Ureter (tissue), 1 donor: ENCODE measurements at regions not wholly inside any gene's neighbourhood (a gene's known extent, or its start where the extent isn't known, plus 50 kb on each side); places are given as distances from the start of the nearest gene placed in this dataset.
A peak's percentile ranks its signal among the peaks of the same experiment; 100 is the strongest.
"Not testable (repeated sequence)": the region's sequence is repeated elsewhere in the genome, so short reads cannot be mapped to it uniquely, and the experiment has no call there.

Source experiments
- DNase-seq: peaks from one replicate; pipeline ENCODE4 v3.0.0-alpha.2; 2020; ENCODE audit warnings: low spot score
- donor health status: DM: yes; HTN: yes; CAD: no.

DNA sequence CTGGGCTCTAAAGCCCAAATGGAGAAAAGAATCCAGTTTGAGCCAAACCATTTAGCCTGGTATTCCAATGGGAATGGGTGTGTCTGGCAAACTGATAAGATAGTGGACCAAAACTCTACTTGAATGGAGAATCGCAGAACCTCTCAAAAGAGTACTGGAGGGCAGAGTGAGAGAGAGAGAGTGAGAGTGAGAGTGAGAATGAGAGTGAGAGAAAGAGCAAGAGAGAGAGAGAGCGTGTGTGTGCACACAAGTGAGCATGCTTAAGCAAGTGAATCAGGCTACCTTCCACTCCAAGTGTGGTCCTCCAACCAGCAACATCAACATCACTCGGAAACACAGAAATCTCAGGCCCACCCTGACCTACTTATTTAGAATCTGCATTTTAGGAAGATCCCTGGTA is 58.8 kb downstream of the UQCRFS1 start:
- DNase-seq, result no peak

DNA sequence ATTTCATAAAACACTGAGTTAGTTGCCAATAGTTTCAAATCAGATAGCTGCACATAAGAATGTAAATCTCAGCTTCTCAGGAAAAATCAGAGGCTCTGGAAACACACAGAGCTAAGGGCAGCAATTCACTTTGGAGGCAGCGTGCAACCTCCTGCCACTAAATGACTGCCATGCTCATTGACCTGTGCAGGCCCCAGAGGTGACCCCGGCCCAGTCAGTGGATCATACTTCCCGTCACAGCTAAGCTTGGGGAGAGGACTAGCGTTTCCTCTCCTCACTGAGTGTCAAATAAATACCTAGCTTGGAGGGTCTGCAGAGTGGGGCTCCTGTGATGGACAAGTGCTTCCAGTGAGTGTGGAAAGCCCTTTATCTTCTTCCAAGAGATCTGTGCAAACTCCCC is 67.2 kb downstream of the UQCRFS1 start:
- DNase-seq, result no peak

DNA sequence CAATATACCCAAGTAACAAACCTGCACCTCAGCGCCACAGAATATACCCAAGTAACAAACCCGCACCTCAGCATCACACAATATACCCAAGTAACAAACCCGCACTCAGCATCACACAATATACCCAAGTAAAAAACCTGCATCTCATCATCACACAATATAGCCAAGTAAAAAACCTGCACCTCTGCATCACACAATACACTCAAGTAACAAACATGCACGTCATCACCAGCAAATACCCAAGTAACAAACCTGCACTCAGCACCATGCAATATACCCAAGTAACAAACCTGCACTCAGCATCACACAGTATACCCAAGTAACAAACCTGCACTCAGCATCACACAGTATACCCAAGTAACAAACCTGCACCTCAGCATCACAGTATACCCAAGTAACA is 69.8 kb downstream of the UQCRFS1 start:
- DNase-seq, result no peak

DNA sequence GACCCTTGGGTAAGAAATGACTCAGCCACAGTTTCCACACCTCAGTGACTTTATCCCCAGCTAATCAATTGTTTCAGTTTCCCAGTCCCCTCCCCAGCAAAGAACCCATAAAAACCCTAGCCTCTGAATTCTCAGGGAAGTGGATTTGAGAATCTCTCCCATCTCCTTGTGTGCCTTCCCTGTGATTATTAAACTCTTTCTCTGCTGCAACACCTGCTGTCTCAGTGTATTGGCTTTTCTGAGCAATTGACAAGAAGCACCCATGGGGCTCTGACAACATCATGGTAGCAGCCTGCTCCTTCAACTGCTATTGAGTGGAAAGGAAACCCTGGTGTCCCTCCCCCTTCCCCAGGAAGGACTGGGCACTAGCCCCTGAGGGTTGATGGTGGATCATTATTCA is 73.7 kb downstream of the UQCRFS1 start:
- DNase-seq, result no peak

DNA sequence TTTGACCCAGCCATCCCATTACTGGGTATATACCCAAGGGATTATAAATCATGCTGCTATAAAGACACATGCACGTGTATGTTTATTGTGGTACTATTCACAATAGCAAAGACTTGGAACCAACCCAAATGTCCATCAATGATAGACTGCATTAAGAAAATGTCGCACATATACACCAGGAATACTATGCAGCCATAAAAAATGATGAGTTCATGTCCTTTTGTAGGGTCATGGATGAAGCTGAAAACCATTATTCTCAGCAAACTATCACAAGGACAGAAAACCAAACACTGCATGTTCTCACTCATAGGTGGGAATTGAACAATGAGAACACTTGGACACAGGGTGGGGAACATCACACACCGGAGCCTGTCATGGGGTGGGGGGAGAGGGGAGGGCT is 74.7 kb downstream of the UQCRFS1 start:
- not testable (repeated sequence) for DNase-seq

DNA sequence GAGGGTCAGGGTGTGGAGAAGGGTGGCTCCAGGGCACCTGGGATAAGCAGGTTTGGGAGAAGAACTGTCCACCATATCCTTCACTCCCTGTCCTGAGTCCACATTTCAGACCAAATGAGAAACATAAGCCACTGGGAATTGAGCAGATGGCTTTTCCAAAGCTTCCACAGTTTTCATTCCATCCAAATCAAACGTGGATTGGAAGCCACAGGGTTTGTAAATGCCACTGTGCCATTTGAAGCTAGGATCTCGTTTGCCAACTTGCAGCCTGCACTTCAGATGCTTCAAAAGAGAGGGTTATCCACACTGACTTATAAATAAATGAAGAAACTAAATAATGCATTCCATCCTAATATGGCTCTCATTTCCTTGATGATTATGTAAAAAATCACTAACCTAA is 81.5 kb downstream of the UQCRFS1 start:
- DNase-seq, result no peak

DNA sequence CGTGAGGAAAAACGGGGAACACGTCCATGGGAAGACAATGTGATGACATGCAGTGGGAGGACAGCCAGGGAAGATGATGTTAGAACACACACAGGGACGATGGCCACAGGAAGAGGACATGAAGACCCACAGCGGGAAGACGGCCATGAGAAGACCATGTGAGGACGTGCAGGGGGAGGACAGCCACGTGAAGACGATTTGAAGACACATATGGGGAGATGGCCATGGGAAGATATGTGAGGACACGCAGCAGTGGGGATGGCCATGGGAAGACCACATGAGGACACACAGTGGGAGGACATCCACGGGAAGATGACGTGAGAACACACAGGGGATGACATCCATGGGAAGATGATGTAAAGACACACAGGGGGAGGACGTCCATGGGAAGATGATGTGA is 83.8 kb downstream of the UQCRFS1 start:
- no peak for DNase-seq

DNA sequence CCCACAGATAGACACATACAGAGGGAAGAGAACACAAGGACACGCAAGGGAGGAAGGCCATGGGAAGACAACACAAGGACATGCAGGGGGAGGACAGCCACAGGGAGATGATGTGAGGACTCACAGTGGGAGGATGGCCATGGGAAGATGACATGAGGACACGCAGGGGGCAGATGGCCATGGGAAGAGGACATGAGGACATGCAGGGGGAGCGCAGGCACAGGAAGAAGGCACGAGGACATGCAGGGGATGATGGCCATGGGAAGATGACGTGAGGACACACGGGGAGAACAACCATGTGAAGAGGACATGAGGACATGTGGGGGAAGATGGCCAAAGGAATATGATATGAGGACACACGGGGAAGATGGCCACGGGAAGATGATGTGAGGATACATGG is 84.7 kb downstream of the UQCRFS1 start:
- DNase-seq, result no peak

DNA sequence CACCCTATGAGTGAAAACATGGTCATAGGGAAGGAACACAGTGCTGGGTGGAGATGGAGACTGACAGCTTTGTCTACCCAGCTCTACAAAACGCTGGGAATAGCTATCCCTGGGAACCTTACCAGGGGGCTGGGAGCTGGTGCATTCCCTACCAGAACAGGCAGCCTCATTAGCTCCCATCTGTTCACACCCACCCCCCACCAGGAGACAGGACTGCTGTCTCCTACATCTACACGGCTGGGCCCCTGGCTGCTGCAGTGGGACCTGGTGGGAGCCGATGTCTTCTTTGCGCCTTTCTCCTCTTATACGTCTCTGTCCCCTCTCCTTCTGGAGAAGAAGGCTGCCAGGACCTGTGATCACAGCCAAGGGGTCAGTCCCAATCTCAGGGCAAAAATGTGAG is 90.8 kb downstream of the UQCRFS1 start:
- no peak for DNase-seq

DNA sequence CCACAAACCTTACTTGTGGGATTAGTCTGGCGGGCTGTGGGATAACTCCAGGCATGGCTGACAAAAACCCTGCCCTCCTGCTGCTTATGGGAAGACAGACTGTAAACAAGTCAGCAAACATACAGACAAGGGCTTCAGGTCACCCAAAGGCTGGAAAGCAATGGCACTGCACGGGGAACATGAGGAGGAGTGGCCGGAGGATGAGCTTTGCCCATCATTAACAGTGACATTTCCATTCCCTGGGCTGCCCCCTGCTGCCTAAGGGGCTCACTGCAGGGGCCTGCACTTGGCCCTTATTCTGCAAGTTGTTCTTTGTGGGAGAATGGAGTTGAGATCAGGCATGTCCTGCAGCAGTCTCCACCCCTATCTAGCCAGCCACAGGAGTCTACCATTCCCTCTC is 91.3 kb downstream of the UQCRFS1 start:
- DNase-seq, result no peak

DNA sequence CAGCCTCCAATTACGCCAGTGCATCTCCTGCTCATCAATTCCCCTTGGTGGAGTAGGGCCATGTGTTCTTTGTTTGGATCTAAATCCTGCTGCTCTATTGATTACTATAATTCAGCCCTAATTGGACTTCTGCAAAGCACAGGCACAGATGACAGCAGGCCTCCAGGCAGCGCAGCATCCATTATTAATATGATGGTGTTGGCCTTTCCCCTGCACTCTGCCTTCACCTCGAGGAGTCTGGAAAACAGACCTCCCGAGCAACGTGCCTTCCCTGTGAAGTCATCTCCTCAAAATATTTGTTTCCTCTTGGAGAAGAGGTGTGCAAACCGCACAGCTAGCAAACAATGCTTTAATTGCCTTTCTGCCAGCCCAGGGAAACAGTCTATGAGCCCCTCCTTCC is 92.5 kb downstream of the UQCRFS1 start:
- no peak for DNase-seq

DNA sequence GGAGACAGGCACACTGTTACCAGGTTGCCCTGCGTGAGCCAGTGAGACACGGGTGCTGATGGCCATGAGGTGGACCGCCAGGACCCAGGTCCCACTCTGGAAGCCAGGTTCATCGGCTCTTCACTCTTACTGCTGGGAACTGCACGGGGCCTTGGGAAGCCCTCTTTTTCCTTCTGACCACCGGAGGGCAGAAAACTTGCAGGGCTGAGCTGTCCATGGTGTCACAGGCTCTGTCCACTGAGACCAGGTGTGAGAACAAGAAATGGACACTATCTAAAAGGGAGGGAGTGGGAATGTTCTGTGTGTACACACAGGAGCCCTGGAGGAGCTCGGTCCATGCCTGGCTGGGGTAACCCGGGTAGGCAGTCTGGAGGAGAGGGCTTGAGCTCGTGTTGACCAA is 93.4 kb downstream of the UQCRFS1 start:
- DNase-seq, result no peak

DNA sequence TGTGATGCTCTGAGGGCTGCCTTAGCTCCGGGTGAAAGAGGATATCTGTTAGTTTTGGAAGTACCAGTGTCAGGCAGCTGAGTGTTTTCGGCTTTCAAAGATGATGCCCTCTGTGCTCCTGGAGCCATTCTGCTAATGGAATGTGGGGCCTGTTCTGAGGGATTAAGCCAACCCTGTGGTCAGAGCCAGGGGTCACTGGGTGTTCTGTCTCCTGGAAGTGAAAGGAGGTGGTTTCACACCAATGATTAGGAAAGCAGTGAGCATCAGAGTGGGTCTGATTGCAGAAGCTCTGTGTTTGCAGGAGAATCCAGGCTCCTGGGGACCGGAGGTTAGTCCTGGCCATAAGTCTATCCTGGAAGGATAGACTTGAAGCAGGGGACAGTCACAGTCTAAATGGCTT is 94.6 kb downstream of the UQCRFS1 start:
- no peak for DNase-seq

DNA sequence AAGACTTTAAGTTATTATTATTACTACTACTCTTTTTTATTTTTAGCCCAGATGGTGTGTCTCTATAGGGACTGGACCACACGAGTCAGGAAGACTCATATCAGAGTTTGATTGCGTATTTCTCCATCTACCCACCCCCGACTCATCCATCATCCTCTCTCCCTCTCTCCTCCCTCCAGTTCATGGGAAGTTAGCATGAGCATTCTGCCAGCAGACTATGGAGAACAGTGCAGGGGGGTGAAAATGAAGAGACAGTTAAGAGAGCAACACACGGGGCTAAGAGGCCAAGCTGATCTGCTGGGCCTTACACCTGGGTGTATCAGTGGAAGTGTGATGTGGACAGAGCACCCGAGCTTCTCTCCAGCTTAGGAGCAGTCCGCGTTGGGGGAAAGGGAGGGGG is 95.0 kb downstream of the UQCRFS1 start:
- no peak for DNase-seq

DNA sequence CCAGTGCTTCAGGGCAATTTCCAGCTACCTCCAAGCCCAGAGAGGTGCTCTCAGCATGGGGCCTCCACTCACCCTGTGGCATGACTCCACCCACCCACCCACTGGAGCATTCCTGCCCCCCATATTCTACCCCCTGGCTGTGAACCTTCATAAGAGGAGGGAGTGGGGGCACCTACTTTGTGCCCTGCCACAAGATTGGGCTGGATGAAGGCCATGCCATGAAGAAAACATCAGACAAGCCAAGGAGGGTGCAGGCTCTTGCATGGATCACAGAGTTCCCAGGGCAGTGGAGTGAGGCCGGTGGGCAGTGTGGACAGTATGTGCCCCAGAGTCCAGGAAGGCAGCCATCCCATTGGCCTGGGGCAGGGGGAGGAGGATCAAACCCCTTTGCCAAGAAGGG is 97.8 kb downstream of the UQCRFS1 start:
- no peak for DNase-seq

DNA sequence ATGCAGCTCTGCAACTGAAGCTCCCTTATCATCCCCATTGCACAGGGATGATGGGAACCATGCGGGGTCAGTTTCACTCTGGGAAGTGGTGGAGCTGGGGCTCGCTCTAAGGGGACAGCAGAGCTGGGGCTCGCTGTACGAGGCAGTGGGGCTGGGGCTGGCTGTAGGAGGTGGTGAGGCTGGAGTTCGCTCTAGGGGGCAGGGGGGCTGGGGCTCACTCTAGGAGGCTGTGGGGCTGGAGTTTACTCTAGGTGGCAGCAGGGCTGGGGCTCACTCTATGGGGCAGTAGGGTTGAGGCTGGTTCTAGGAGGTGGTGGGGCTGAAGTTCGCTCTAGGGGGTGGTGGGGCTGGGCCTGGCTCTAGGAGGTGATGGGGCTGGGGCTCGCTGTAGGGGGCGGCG is 99.1 kb downstream of the UQCRFS1 start:
- DNase-seq, result no peak

DNA sequence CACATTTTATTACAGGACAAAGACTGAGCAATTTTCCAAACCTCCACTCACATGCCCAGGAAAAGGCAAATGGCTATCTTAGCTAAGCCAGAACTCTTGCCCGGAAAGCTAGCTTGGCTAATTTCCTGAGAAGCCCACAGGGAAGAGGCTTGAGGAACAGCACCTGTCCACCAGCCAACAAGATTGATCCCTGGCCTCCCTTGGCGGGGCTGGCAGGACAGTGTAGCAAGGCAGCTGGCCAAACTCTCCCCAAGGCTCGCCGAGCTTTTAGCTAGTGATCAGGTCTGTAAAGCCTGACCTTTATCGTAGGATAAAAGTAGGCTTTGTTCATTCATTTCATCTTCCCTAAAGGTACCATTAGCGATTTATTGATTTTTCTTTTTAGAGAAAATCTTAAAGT is 101.4 kb downstream of the UQCRFS1 start:
- no peak for DNase-seq

DNA sequence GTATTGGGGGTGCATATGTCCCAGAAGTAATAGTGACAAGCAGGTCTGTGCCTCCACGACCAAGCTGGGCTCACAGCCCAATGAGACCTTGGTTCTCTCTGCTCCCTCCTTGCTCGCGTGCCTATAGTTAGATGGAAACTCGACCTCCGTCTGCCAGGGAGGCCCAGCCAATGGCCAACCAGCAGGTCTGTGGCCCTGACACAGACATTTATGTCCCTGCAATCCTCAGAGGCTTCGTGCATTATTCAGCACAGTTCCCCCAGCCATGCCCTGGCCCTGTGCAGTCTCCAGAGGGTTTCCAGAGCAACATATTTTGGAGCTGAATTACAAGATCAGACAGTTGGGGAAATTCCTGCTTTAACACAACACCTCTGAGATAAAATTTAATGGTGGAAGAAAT is 105.1 kb downstream of the UQCRFS1 start:
- DNase-seq, result no peak

DNA sequence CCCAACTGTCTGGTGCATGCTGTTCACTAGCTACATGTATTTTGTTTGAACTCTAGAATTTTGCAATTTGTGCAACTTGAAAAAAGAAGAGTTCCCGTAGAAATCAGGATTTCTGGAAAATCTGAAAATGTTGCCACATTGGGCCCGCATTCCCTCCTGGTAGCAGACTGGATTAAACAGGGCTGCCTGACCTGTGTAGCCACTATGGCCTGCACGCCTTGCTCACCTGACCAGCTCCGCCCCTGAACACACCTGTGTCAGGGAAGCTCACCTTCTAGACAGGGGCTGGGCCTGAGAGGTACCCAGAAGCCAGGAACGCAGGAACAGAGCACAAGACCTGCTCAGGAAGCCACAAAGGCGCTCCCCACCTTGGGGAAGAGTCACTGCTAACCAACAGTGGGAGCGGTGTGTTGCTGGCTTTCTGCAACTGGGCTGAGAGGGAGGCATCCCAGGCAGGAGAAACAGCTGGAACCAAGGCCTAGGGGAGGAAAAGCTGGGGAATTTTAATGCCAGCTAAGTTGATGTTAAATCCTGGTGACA is 106.5 kb downstream of the UQCRFS1 start:
- no peak for DNase-seq

DNA sequence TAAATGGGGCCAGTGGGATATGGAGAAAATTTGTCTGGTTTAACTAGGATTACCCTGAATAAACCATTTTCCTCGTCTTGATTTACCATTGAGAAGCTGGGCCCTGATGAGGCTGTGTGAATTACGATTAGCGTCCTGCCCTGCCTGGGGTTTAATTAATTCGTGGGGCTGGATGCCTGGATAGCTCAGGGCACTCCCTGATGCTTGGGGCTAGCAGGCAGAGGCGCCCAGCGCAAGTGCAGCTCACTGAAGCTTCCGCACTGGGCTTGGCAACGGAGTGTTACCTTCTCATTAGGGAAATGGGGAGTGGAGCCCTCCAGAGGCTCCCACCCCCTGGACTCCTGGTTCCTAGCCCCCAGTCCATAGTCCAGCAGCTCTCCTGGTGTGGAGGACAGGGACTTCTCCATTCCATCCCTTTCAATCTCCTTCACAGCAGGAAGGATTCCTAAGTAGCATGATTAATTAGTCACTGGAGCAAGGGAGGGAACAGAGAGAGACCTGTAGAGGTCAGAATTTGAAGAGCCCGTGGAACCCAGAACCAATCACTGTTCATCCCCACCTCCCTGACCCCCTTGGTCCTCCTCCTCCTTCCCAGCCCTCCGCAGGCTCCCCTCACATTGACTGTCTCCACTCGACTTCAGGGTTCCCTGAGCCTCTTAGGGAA is 107.2 kb downstream of the UQCRFS1 start:
- DNase-seq, result no peak

DNA sequence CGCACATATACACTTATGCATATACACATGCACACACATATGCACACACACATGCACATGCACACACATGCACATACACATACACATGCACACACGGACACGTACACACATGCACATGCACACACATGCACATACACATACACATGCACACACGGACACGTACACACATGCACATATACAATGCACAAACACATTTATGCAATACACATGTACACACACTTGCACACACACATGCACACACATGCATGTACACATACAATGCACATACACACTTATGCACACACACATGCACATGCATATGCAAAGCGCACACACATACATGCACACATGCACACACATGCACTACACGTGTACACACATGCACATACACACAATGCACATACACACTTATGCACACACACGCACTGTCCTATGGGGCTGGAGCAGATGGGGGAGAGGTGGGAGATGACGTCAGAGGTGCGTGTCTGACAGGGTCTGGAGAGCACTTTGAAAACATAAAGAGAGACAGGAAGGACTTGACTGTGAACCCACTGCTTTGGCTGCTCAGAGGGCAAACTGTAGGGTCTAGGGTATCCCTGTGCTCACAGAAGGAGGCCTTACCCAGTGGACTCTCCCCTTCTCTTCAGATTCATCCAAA is 108.2 kb downstream of the UQCRFS1 start:
- no peak for DNase-seq

DNA sequence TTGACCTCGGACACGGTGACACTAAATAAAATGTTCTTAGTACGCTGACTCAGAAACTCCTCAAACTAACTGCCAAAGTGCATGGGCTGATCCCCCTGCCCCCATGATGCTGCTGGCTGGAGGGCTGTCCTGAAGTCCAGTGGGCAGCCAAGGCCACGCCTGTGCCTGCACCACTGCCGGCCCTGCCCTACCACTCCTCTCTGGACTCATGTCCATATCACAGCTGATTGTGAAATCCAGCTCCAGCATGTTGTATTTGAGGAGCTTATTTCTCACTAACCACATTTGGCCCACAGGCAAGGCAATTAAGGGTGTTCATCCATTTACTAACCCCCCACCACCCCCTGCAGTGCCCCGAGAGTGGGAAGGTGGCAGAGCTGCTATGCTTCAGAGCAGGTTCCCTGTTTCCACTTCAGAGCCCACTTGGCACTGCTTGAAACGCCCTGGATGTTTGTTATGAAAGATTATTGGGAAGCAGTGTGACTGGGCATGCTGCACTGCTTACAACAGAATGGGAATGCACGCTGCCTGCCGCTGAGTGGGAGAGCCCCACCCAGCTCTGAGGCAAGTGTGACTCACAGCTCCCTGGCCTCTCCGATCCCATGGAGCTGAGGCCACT is 114.0 kb downstream of the UQCRFS1 start:
- DNase-seq, result peak; percentile 70

DNA sequence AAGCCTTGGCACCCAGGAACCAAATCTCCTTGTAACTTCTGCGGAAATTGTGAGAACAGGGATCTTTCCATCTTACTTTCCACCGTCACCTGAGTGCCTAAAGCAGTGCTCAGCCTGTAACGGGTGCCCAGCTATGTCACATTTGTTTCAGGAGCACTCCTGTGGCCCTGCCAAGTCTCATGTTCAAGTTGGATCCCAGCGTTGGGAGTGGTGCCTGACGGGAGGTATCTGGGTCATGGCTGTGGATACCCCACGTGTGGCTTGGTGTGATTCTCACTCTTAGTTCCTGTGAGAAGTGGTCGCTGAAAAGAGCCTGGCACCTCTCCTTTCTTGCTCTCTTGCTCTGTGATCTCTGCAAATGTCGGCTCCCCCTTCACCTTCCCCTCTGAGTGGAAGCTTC is 114.9 kb downstream of the UQCRFS1 start:
- no peak for DNase-seq
